Panc1 (cell line): ENCODE measurements at regions not wholly inside any gene's neighbourhood (a gene's known extent, or its start where the extent isn't known, plus 50 kb on each side); places are given as distances from the start of the nearest gene placed in this dataset.

Experiments used
- POLR2AphosphoS5 ChIP-seq: IDR thresholded peaks from 2 replicates; pipeline ENCODE4 v1.6.1; 2012; ENCODE audit warnings: mild to moderate bottlenecking, low read depth, low read length, moderate library complexity
- TF ChIP-seq, protein P1 (sequence below): fragments of 450-650 bp; IDR thresholded peaks from 2 replicates; pipeline ENCODE4 v1.5.1; 2017; ENCODE audit warnings: mild to moderate bottlenecking
- TF ChIP-seq, protein P2 (sequence below), 2 experiments: IDR thresholded peaks; 2 replicates each; pipeline ENCODE4 v1.6.1; 2011 to 2012; ENCODE audit warnings: low read depth in 2 of 2, control low read depth in 1 of 2, low read length in 1 of 2, mild to moderate bottlenecking in 1 of 2, moderate library complexity in 1 of 2; ENCODE audit not compliant: insufficient read depth in 1 of 2

DNA sequence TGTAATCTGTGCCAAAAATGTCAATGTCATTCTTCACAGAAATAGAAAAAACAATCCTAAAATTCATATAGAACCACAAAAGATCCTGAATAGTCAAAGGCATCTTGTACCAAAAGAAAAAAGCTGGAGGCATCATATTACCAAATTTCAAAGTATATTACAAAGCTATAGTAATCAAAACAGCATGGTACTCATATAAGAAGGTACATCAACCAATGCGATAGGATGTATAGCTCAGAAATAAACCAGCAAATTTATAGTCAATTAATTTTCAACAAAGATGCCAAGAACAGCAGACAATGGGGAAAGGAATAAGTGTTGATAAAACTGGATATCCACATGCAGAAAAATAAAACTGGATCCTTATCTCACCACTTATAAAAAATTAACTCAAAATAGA, 150.5 kb upstream of the PRICKLE2 start:
- TF ChIP-seq, protein P1, sequence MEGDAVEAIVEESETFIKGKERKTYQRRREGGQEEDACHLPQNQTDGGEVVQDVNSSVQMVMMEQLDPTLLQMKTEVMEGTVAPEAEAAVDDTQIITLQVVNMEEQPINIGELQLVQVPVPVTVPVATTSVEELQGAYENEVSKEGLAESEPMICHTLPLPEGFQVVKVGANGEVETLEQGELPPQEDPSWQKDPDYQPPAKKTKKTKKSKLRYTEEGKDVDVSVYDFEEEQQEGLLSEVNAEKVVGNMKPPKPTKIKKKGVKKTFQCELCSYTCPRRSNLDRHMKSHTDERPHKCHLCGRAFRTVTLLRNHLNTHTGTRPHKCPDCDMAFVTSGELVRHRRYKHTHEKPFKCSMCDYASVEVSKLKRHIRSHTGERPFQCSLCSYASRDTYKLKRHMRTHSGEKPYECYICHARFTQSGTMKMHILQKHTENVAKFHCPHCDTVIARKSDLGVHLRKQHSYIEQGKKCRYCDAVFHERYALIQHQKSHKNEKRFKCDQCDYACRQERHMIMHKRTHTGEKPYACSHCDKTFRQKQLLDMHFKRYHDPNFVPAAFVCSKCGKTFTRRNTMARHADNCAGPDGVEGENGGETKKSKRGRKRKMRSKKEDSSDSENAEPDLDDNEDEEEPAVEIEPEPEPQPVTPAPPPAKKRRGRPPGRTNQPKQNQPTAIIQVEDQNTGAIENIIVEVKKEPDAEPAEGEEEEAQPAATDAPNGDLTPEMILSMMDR, result no peak
- TF ChIP-seq, protein P2, sequence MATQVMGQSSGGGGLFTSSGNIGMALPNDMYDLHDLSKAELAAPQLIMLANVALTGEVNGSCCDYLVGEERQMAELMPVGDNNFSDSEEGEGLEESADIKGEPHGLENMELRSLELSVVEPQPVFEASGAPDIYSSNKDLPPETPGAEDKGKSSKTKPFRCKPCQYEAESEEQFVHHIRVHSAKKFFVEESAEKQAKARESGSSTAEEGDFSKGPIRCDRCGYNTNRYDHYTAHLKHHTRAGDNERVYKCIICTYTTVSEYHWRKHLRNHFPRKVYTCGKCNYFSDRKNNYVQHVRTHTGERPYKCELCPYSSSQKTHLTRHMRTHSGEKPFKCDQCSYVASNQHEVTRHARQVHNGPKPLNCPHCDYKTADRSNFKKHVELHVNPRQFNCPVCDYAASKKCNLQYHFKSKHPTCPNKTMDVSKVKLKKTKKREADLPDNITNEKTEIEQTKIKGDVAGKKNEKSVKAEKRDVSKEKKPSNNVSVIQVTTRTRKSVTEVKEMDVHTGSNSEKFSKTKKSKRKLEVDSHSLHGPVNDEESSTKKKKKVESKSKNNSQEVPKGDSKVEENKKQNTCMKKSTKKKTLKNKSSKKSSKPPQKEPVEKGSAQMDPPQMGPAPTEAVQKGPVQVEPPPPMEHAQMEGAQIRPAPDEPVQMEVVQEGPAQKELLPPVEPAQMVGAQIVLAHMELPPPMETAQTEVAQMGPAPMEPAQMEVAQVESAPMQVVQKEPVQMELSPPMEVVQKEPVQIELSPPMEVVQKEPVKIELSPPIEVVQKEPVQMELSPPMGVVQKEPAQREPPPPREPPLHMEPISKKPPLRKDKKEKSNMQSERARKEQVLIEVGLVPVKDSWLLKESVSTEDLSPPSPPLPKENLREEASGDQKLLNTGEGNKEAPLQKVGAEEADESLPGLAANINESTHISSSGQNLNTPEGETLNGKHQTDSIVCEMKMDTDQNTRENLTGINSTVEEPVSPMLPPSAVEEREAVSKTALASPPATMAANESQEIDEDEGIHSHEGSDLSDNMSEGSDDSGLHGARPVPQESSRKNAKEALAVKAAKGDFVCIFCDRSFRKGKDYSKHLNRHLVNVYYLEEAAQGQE (IDR thresholded peaks at IDR 0.05; ENCODE audit: insufficient read depth in 1 of 2, low read depth in 2 of 2, low read length in 1 of 2), result no peak
- no peak for TF ChIP-seq POLR2AphosphoS5
